ENCODE measurements at regions not wholly inside any gene's neighbourhood (a gene's known extent, or its start where the extent isn't known, plus 50 kb on each side); places are given as distances from the start of the nearest gene placed in this dataset.

DNA sequence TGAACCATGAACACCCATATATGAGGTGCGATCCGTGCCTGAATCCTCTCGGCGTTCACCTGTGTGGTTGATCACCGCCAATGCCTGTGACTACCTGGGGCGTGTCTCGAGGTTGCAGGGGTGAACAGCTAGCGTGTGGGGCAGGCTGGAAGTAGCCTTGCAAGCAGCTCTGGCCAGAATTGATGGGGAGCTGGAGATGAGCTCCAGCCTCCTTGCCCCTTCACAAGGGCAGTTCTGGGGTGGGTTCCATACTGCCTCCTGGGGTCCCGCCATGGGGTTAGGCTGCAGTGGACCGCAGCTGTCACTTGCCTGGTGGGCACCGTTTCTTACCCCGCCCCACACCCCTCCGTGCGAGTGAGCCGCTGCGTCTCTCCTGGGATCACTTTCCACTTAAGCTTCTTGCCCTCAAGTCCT, 154.5 kb upstream of the SOX1 start:
- TF ChIP-seq, protein P1, sequence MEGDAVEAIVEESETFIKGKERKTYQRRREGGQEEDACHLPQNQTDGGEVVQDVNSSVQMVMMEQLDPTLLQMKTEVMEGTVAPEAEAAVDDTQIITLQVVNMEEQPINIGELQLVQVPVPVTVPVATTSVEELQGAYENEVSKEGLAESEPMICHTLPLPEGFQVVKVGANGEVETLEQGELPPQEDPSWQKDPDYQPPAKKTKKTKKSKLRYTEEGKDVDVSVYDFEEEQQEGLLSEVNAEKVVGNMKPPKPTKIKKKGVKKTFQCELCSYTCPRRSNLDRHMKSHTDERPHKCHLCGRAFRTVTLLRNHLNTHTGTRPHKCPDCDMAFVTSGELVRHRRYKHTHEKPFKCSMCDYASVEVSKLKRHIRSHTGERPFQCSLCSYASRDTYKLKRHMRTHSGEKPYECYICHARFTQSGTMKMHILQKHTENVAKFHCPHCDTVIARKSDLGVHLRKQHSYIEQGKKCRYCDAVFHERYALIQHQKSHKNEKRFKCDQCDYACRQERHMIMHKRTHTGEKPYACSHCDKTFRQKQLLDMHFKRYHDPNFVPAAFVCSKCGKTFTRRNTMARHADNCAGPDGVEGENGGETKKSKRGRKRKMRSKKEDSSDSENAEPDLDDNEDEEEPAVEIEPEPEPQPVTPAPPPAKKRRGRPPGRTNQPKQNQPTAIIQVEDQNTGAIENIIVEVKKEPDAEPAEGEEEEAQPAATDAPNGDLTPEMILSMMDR (IDR thresholded peaks at IDR 0.05), result no peak
- TF ChIP-seq POLR2AphosphoS5 (IDR thresholded peaks at IDR 0.05; ENCODE audit: low read depth, low read length), result no peak
- no peak for TF ChIP-seq TCF7L2 (IDR thresholded peaks at IDR 0.05; ENCODE audit: low read depth, low read length)
- TF ChIP-seq, protein P2, sequence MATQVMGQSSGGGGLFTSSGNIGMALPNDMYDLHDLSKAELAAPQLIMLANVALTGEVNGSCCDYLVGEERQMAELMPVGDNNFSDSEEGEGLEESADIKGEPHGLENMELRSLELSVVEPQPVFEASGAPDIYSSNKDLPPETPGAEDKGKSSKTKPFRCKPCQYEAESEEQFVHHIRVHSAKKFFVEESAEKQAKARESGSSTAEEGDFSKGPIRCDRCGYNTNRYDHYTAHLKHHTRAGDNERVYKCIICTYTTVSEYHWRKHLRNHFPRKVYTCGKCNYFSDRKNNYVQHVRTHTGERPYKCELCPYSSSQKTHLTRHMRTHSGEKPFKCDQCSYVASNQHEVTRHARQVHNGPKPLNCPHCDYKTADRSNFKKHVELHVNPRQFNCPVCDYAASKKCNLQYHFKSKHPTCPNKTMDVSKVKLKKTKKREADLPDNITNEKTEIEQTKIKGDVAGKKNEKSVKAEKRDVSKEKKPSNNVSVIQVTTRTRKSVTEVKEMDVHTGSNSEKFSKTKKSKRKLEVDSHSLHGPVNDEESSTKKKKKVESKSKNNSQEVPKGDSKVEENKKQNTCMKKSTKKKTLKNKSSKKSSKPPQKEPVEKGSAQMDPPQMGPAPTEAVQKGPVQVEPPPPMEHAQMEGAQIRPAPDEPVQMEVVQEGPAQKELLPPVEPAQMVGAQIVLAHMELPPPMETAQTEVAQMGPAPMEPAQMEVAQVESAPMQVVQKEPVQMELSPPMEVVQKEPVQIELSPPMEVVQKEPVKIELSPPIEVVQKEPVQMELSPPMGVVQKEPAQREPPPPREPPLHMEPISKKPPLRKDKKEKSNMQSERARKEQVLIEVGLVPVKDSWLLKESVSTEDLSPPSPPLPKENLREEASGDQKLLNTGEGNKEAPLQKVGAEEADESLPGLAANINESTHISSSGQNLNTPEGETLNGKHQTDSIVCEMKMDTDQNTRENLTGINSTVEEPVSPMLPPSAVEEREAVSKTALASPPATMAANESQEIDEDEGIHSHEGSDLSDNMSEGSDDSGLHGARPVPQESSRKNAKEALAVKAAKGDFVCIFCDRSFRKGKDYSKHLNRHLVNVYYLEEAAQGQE (IDR thresholded peaks at IDR 0.05; ENCODE audit: insufficient read depth in 1 of 2, low read depth in 2 of 2, low read length in 1 of 2), result no peak
